H9 (cell line): ENCODE measurements at regions not wholly inside any gene's neighbourhood (a gene's known extent, or its start where the extent isn't known, plus 50 kb on each side); places are given as distances from the start of the nearest gene placed in this dataset.

Experiments used
- DNase-seq: peaks from one replicate; pipeline ENCODE4 v3.0.0-alpha.2; 2017
- H2AFZ ChIP-seq: one replicate; pipeline ENCODE4 v1.6.1; 2013; ENCODE audit warnings: mild to moderate bottlenecking, low read length, control low read depth, moderate library complexity
- H2AK5ac ChIP-seq: 2 replicates; pipeline ENCODE4 v1.6.1; 2013; ENCODE audit warnings: low read length, control low read depth, mixed read lengths; ENCODE audit not compliant: insufficient read length
- H2BK120ac ChIP-seq: one replicate; pipeline ENCODE4 v1.6.1; 2013; ENCODE audit warnings: low read depth, mild to moderate bottlenecking, low read length, control low read depth, inconsistent platforms; ENCODE audit not compliant: poor library complexity, severe bottlenecking
- H2BK12ac ChIP-seq: 2 replicates; pipeline ENCODE4 v1.6.1; 2013; ENCODE audit warnings: low read length, control low read depth, mixed read lengths, low read depth; ENCODE audit not compliant: insufficient read length
- H2BK15ac ChIP-seq: 2 replicates; pipeline ENCODE4 v1.6.1; 2013; ENCODE audit warnings: low read depth, low read length, control low read depth
- H2BK20ac ChIP-seq: one replicate; pipeline ENCODE4 v1.6.1; 2013; ENCODE audit warnings: low read depth, mild to moderate bottlenecking, low read length, control low read depth, inconsistent platforms; ENCODE audit not compliant: poor library complexity, severe bottlenecking
- H2BK5ac ChIP-seq: 2 replicates; pipeline ENCODE4 v1.6.1; 2013; ENCODE audit warnings: low read length, control low read depth, mixed read lengths; ENCODE audit not compliant: insufficient read length
- H3K14ac ChIP-seq: 2 replicates; pipeline ENCODE4 v1.6.1; 2013; ENCODE audit warnings: low read length, control low read depth; ENCODE audit not compliant: insufficient read depth
- H3K18ac ChIP-seq: 2 replicates; pipeline ENCODE4 v1.6.1; 2013; ENCODE audit warnings: low read depth, mild to moderate bottlenecking, mixed read lengths, low read length, control low read depth; ENCODE audit not compliant: insufficient read length
- H3K23ac ChIP-seq: 2 replicates; pipeline ENCODE4 v1.6.1; 2013; ENCODE audit warnings: low read length, control low read depth, mixed read lengths, low read depth; ENCODE audit not compliant: insufficient read length
- H3K23me2 ChIP-seq: 2 replicates; pipeline ENCODE4 v1.6.1; 2013; ENCODE audit warnings: low read depth, mild to moderate bottlenecking, mixed read lengths, low read length, control low read depth; ENCODE audit not compliant: insufficient read length, poor library complexity, severe bottlenecking
- H3K27ac ChIP-seq: 2 replicates; pipeline ENCODE4 v1.5.1; 2013; ENCODE audit warnings: low read length, control low read depth, mixed read lengths, low read depth; ENCODE audit not compliant: insufficient read length
- H3K27me3 ChIP-seq: 2 replicates; pipeline ENCODE4 v1.6.1; 2013; ENCODE audit warnings: low read length, control low read depth, inconsistent platforms; ENCODE audit not compliant: insufficient read depth
- H3K4ac ChIP-seq: 2 replicates; pipeline ENCODE4 v1.6.1; 2013; ENCODE audit warnings: low read depth, mild to moderate bottlenecking, control low read depth, inconsistent platforms, low read length, moderate library complexity
- H3K4me1 ChIP-seq: 2 replicates; pipeline ENCODE4 v1.6.1; 2013; ENCODE audit warnings: low read length, control low read depth, inconsistent platforms; ENCODE audit not compliant: insufficient read depth
- H3K4me2 ChIP-seq: 2 replicates; pipeline ENCODE4 v1.6.1; 2013; ENCODE audit warnings: low read length, control low read depth, mixed read lengths; ENCODE audit not compliant: insufficient read length, insufficient read depth
- H3K56ac ChIP-seq: 2 replicates; pipeline ENCODE4 v1.6.1; 2013; ENCODE audit warnings: low read depth, mild to moderate bottlenecking, mixed read lengths, low read length, control low read depth; ENCODE audit not compliant: insufficient read length
- H3K79me1 ChIP-seq: 2 replicates; pipeline ENCODE4 v1.6.1; 2013; ENCODE audit warnings: low read depth, mild to moderate bottlenecking, moderate library complexity, low read length, control low read depth, inconsistent platforms; ENCODE audit not compliant: insufficient read depth, poor library complexity, severe bottlenecking
- H3K79me2 ChIP-seq: 2 replicates; pipeline ENCODE4 v1.6.1; 2013; ENCODE audit warnings: low read length, control low read depth, inconsistent platforms; ENCODE audit not compliant: insufficient read depth
- H3K9ac ChIP-seq: 2 replicates; pipeline ENCODE4 v1.6.1; 2013; ENCODE audit warnings: low read length, control low read depth, mixed read lengths; ENCODE audit not compliant: insufficient read length; ENCODE audit errors: extremely low read depth
- H3K9me3 ChIP-seq: one replicate; pipeline ENCODE4 v1.6.1; 2013; ENCODE audit warnings: low read depth, low read length, inconsistent platforms; ENCODE audit not compliant: control insufficient read depth
- H3T11ph ChIP-seq: one replicate; pipeline ENCODE4 v1.6.1; 2013; ENCODE audit warnings: mild to moderate bottlenecking, low read length, control low read depth, inconsistent platforms
- H4K20me1 ChIP-seq: one replicate; pipeline ENCODE4 v1.6.1; 2013; ENCODE audit not compliant: control insufficient read depth, insufficient read length, insufficient read depth
- H4K5ac ChIP-seq: 2 replicates; pipeline ENCODE4 v1.6.1; 2013; ENCODE audit warnings: low read depth, mild to moderate bottlenecking, mixed read lengths, low read length, control low read depth; ENCODE audit not compliant: insufficient read length
- H4K8ac ChIP-seq: replicated peaks from 2 replicates; pipeline ENCODE4 v1.6.1; 2013; ENCODE audit warnings: low read length, control low read depth, mixed read lengths, low read depth; ENCODE audit not compliant: insufficient read length
- H4K91ac ChIP-seq: 2 replicates; pipeline ENCODE4 v1.6.1; 2013; ENCODE audit warnings: low read depth, mild to moderate bottlenecking, moderate library complexity, mixed read lengths, low read length, control low read depth; ENCODE audit not compliant: insufficient read length
- H3K27ac Mint-ChIP-seq, 3 experiments: 2 replicates in 2 of 3; 3 replicates in 1 of 3; pipeline ENCODE4 v1.8.0; 2020 to 2021; ENCODE audit warnings: mixed read lengths in 3 of 3, mild to moderate bottlenecking in 1 of 3, moderate library complexity in 1 of 3
- H3K27me3 Mint-ChIP-seq: 2 replicates; pipeline ENCODE4 v1.8.0; 2021; ENCODE audit warnings: low read depth, mild to moderate bottlenecking, moderate library complexity, mixed read lengths
- H3K36me3 Mint-ChIP-seq, 3 experiments: 2 replicates in 2 of 3; 3 replicates in 1 of 3; pipeline ENCODE4 v1.8.0; 2020 to 2021; ENCODE audit warnings: low read depth in 3 of 3, mixed read lengths in 3 of 3; ENCODE audit not compliant: insufficient read depth in 1 of 3
- H3K4me1 Mint-ChIP-seq, 2 experiments: 2 replicates each; pipeline ENCODE4 v1.8.0; 2020; ENCODE audit warnings: mixed read lengths in 2 of 2
- H3K4me3 Mint-ChIP-seq, 2 experiments: 2 replicates in 1 of 2; 3 replicates in 1 of 2; pipeline ENCODE4 v1.8.0; 2020 to 2021; ENCODE audit warnings: mild to moderate bottlenecking in 2 of 2, mixed read lengths in 2 of 2, moderate library complexity in 1 of 2
- H3K9me3 Mint-ChIP-seq, 2 experiments: 2 replicates in 1 of 2; 3 replicates in 1 of 2; pipeline ENCODE4 v1.8.0; 2020; ENCODE audit warnings: mild to moderate bottlenecking in 2 of 2, mixed read lengths in 2 of 2, moderate library complexity in 1 of 2
- CTCF ChIP-seq: fragments of 200-600 bp; sonication (generic); conservative IDR thresholded peaks from 3 replicates; pipeline ENCODE4 v1.8.0; 2021; ENCODE audit warnings: antibody characterized with exemption, mild to moderate bottlenecking
- WGBS: extraction: QIAGEN DNeasy Blood & Tissue Kit; methylation state at CpG from one replicate; pipeline ENCODE4 v1.1.7; 2013; ENCODE audit warnings: missing lambda C conversion rate, low lambda C conversion rate, mixed read lengths; ENCODE audit not compliant: insufficient read length; ENCODE audit errors: extremely low coverage; 5-methylcytosine and 5-hydroxymethylcytosine counted together

GRCh38 chr12:60173224-60174170 lies 577.7 kb downstream of the SLC16A7 start:
- Mint-ChIP-seq H3K27ac (no peak overlapping the region), H3K27me3 (no peaks in the 10 kb centered on the region)

More at GRCh38 chr12:60173224-60174170, 577.7 kb downstream of the SLC16A7 start:
- Mint-ChIP-seq H3K4me3 (no peak overlapping the region), H3K4me1 (no peaks in the 10 kb centered on the region), H3K9me3 (no peaks in the 10 kb centered on the region), H3K36me3 (no peaks in the 10 kb centered on the region)
- Histone ChIP-seq H3T11ph (no peak overlapping the region), H4K5ac (no peak overlapping the region), H3K4me1 (no peaks in the 10 kb centered on the region), H2BK15ac (no peak overlapping the region), H4K91ac (no peak overlapping the region), H3K9me3 (no peaks in the 10 kb centered on the region), H3K27me3 (no peaks in the 10 kb centered on the region), H3K79me2 (no peaks in the 10 kb centered on the region), H3K56ac (no peak overlapping the region), H2BK5ac (no peak overlapping the region), H3K14ac (no peak overlapping the region), H2BK12ac (no peak overlapping the region), H2AK5ac (no peak overlapping the region), H3K23ac (no peak overlapping the region), H3K9ac (no peak overlapping the region), H2BK120ac (no peak overlapping the region), H3K79me1 (no peaks in the 10 kb centered on the region), H2AFZ (no peak overlapping the region), H3K23me2 (no peaks in the 10 kb centered on the region), H3K4me2 (no peak overlapping the region), H2BK20ac (no peak overlapping the region), H3K18ac (no peak overlapping the region), H4K20me1 (no peaks in the 10 kb centered on the region), H3K27ac (no peak overlapping the region), H3K4ac (no peak overlapping the region), H4K8ac (no peak overlapping the region)
- no peak for DNase-seq
- no CpG with 5 or more reads among the region's 9 CpGs for WGBS
- no peak for TF ChIP-seq CTCF
